GM23338 (cell line): ENCODE measurements at regions not wholly inside any gene's neighbourhood (a gene's known extent, or its start where the extent isn't known, plus 50 kb on each side); places are given as distances from the start of the nearest gene placed in this dataset.

ENCODE experiments used
- ATAC-seq: fragments of 200-7000 bp; cut with Tn5 transposase; 3 replicates; pipeline ENCODE4 v1.9.1; 2020
- DNase-seq: peaks from one replicate; pipeline ENCODE4 v3.0.0-alpha.2; 2015; ENCODE audit warnings: low spot score
- H2AFZ ChIP-seq: fragments of 200-600 bp; sonication (generic); 2 replicates; pipeline ENCODE4 v1.8.0; 2016; ENCODE audit warnings: antibody characterized with exemption, mild to moderate bottlenecking, moderate library complexity
- H3F3A ChIP-seq: fragments of 200-600 bp; sonication (generic); replicated peaks from 2 replicates; pipeline ENCODE4 v1.8.0; 2017; ENCODE audit warnings: antibody characterized with exemption, mixed run types, low read depth
- H3K27ac ChIP-seq: fragments of 200-600 bp; sonication (generic); 2 replicates; pipeline ENCODE4 v1.6.1; 2016; ENCODE audit warnings: low read depth
- H3K27me3 ChIP-seq: fragments of 200-600 bp; sonication (generic); 2 replicates; pipeline ENCODE4 v1.8.0; 2016; ENCODE audit warnings: mild to moderate bottlenecking, mixed run types, moderate library complexity; ENCODE audit not compliant: insufficient read depth
- H3K36me3 ChIP-seq: fragments of 200-600 bp; sonication (generic); 2 replicates; pipeline ENCODE4 v1.8.0; 2016; ENCODE audit warnings: mild to moderate bottlenecking; ENCODE audit not compliant: insufficient read depth
- H3K4me1 ChIP-seq: fragments of 200-600 bp; sonication (generic); 2 replicates; pipeline ENCODE4 v1.8.0; 2016; ENCODE audit warnings: mild to moderate bottlenecking, moderate library complexity; ENCODE audit not compliant: insufficient read depth
- H3K4me2 ChIP-seq: fragments of 200-600 bp; sonication (generic); 2 replicates; pipeline ENCODE4 v1.7.1; 2017; ENCODE audit warnings: mixed run types
- H3K4me3 ChIP-seq: fragments of 200-600 bp; sonication (generic); 2 replicates; pipeline ENCODE4 v1.6.1; 2016; ENCODE audit warnings: mixed run types
- H3K79me2 ChIP-seq: fragments of 200-600 bp; sonication (generic); replicated peaks from 2 replicates; pipeline ENCODE4 v1.8.0; 2017; ENCODE audit warnings: mild to moderate bottlenecking; ENCODE audit not compliant: insufficient read depth
- H3K9me2 ChIP-seq: fragments of 200-600 bp; sonication (generic); 2 replicates; pipeline ENCODE4 v1.8.0; 2017; ENCODE audit not compliant: insufficient read depth
- H4K20me1 ChIP-seq: fragments of 200-600 bp; sonication (generic); replicated peaks from 2 replicates; pipeline ENCODE4 v1.8.0; 2017; ENCODE audit warnings: mild to moderate bottlenecking; ENCODE audit not compliant: insufficient read depth
- H3K27ac Mint-ChIP-seq: 2 replicates; pipeline ENCODE4 v1.8.0; 2020; ENCODE audit warnings: inconsistent platforms, mild to moderate bottlenecking, moderate library complexity, mixed read lengths
- H3K27me3 Mint-ChIP-seq: 3 replicates; pipeline ENCODE4 v1.8.0; 2022; ENCODE audit warnings: low read depth, mild to moderate bottlenecking, moderate library complexity, mixed read lengths, inconsistent platforms; ENCODE audit not compliant: insufficient read depth, poor library complexity
- H3K36me3 Mint-ChIP-seq: 3 replicates; pipeline ENCODE4 v1.8.0; 2021; ENCODE audit warnings: low read depth, mild to moderate bottlenecking, inconsistent platforms, moderate library complexity, mixed read lengths
- H3K4me1 Mint-ChIP-seq: 3 replicates; pipeline ENCODE4 v1.8.0; 2020; ENCODE audit warnings: mild to moderate bottlenecking, inconsistent platforms, mixed read lengths
- H3K4me3 Mint-ChIP-seq: 3 replicates; pipeline ENCODE4 v1.8.0; 2021; ENCODE audit warnings: moderate library complexity, mild to moderate bottlenecking, inconsistent platforms, mixed read lengths
- H3K9me3 Mint-ChIP-seq: 3 replicates; pipeline ENCODE4 v1.8.0; 2020; ENCODE audit warnings: moderate library complexity, mild to moderate bottlenecking, inconsistent platforms, mixed read lengths
- EZH2 ChIP-seq: fragments of 200-600 bp; sonication (generic); IDR thresholded peaks from one replicate; pipeline ENCODE4 v1.8.0; 2017; ENCODE audit warnings: antibody characterized with exemption, mild to moderate bottlenecking, low read depth; ENCODE audit not compliant: unreplicated experiment
- NANOG ChIP-seq: IDR thresholded peaks from 2 replicates; pipeline ENCODE4 v1.6.1; 2016; ENCODE audit warnings: antibody characterized with exemption, borderline replicate concordance
- STAT1 ChIP-seq: IDR thresholded peaks from one replicate; pipeline ENCODE4 v1.6.1; 2016; ENCODE audit warnings: antibody characterized with exemption; ENCODE audit not compliant: unreplicated experiment
- TF ChIP-seq, protein P1 (sequence below): IDR thresholded peaks from one replicate; pipeline ENCODE4 v1.6.1; 2018; ENCODE audit warnings: antibody characterized with exemption; ENCODE audit not compliant: unreplicated experiment
- TF ChIP-seq, protein P2 (sequence below): IDR thresholded peaks from 2 replicates; pipeline ENCODE4 v1.6.1; 2016; ENCODE audit warnings: antibody characterized with exemption
- TF ChIP-seq, protein P3 (sequence below): fragments of 250-450 bp; sonication (Bioruptor Pico); IDR thresholded peaks from 2 replicates; pipeline ENCODE4 v1.5.0; 2020; ENCODE audit warnings: mild to moderate bottlenecking, moderate library complexity

DNA sequence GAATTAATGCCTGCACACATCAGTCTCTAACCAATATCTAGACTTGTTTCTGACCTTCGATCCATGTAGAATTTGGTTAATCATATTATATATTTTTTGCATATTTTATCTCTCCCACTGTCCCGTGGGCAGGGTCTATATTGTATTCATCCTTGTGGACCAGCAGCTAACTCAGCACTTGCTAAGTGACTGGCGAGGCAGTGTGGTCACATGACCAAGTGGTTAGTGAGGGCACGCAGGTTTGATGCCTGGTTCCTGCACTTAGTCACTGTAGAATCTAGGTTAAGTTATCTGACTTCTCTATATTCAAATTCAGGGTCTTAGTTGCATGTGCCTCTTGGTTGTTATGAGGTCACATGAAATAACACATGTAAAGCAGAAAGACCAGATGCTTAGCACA lies 120.5 kb downstream of the UBE2U start:
- no peaks in the 10 kb centered on the region for H3K9me3 Mint-ChIP-seq
- H3K27me3 Mint-ChIP-seq = no peaks in the 10 kb centered on the region
- peaks cover 18% of the 10 kb centered on the region for H3K4me1 Mint-ChIP-seq
- no peak overlapping the region for H3K27ac Mint-ChIP-seq
- H3F3A ChIP-seq = no peaks in the 10 kb centered on the region
- DNase-seq = no peak
- H3K9me2 ChIP-seq = no peaks in the 10 kb centered on the region
- no peaks in the 10 kb centered on the region for H3K79me2 ChIP-seq
- H3K4me2 ChIP-seq = no peak overlapping the region
- H3K36me3 ChIP-seq = no peaks in the 10 kb centered on the region
- peaks cover 19% of the 10 kb centered on the region for H3K4me1 ChIP-seq
- no peaks in the 10 kb centered on the region for H3K27me3 ChIP-seq
- H4K20me1 ChIP-seq = no peaks in the 10 kb centered on the region
- H3K27ac ChIP-seq = no peak overlapping the region
- no peak overlapping the region for H3K4me3 ChIP-seq
- no peak overlapping the region for H3K4me3 Mint-ChIP-seq
- ATAC-seq = no peak
- H2AFZ ChIP-seq = no peak overlapping the region
- H3K36me3 Mint-ChIP-seq = no peaks in the 10 kb centered on the region
- TF ChIP-seq STAT1 (no peak), NANOG (no peak), EZH2 (no peak)
- TF ChIP-seq, protein P1, sequence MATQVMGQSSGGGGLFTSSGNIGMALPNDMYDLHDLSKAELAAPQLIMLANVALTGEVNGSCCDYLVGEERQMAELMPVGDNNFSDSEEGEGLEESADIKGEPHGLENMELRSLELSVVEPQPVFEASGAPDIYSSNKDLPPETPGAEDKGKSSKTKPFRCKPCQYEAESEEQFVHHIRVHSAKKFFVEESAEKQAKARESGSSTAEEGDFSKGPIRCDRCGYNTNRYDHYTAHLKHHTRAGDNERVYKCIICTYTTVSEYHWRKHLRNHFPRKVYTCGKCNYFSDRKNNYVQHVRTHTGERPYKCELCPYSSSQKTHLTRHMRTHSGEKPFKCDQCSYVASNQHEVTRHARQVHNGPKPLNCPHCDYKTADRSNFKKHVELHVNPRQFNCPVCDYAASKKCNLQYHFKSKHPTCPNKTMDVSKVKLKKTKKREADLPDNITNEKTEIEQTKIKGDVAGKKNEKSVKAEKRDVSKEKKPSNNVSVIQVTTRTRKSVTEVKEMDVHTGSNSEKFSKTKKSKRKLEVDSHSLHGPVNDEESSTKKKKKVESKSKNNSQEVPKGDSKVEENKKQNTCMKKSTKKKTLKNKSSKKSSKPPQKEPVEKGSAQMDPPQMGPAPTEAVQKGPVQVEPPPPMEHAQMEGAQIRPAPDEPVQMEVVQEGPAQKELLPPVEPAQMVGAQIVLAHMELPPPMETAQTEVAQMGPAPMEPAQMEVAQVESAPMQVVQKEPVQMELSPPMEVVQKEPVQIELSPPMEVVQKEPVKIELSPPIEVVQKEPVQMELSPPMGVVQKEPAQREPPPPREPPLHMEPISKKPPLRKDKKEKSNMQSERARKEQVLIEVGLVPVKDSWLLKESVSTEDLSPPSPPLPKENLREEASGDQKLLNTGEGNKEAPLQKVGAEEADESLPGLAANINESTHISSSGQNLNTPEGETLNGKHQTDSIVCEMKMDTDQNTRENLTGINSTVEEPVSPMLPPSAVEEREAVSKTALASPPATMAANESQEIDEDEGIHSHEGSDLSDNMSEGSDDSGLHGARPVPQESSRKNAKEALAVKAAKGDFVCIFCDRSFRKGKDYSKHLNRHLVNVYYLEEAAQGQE = no peak
- TF ChIP-seq, protein P2, sequence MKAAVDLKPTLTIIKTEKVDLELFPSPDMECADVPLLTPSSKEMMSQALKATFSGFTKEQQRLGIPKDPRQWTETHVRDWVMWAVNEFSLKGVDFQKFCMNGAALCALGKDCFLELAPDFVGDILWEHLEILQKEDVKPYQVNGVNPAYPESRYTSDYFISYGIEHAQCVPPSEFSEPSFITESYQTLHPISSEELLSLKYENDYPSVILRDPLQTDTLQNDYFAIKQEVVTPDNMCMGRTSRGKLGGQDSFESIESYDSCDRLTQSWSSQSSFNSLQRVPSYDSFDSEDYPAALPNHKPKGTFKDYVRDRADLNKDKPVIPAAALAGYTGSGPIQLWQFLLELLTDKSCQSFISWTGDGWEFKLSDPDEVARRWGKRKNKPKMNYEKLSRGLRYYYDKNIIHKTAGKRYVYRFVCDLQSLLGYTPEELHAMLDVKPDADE = no peak
- TF ChIP-seq, protein P3, sequence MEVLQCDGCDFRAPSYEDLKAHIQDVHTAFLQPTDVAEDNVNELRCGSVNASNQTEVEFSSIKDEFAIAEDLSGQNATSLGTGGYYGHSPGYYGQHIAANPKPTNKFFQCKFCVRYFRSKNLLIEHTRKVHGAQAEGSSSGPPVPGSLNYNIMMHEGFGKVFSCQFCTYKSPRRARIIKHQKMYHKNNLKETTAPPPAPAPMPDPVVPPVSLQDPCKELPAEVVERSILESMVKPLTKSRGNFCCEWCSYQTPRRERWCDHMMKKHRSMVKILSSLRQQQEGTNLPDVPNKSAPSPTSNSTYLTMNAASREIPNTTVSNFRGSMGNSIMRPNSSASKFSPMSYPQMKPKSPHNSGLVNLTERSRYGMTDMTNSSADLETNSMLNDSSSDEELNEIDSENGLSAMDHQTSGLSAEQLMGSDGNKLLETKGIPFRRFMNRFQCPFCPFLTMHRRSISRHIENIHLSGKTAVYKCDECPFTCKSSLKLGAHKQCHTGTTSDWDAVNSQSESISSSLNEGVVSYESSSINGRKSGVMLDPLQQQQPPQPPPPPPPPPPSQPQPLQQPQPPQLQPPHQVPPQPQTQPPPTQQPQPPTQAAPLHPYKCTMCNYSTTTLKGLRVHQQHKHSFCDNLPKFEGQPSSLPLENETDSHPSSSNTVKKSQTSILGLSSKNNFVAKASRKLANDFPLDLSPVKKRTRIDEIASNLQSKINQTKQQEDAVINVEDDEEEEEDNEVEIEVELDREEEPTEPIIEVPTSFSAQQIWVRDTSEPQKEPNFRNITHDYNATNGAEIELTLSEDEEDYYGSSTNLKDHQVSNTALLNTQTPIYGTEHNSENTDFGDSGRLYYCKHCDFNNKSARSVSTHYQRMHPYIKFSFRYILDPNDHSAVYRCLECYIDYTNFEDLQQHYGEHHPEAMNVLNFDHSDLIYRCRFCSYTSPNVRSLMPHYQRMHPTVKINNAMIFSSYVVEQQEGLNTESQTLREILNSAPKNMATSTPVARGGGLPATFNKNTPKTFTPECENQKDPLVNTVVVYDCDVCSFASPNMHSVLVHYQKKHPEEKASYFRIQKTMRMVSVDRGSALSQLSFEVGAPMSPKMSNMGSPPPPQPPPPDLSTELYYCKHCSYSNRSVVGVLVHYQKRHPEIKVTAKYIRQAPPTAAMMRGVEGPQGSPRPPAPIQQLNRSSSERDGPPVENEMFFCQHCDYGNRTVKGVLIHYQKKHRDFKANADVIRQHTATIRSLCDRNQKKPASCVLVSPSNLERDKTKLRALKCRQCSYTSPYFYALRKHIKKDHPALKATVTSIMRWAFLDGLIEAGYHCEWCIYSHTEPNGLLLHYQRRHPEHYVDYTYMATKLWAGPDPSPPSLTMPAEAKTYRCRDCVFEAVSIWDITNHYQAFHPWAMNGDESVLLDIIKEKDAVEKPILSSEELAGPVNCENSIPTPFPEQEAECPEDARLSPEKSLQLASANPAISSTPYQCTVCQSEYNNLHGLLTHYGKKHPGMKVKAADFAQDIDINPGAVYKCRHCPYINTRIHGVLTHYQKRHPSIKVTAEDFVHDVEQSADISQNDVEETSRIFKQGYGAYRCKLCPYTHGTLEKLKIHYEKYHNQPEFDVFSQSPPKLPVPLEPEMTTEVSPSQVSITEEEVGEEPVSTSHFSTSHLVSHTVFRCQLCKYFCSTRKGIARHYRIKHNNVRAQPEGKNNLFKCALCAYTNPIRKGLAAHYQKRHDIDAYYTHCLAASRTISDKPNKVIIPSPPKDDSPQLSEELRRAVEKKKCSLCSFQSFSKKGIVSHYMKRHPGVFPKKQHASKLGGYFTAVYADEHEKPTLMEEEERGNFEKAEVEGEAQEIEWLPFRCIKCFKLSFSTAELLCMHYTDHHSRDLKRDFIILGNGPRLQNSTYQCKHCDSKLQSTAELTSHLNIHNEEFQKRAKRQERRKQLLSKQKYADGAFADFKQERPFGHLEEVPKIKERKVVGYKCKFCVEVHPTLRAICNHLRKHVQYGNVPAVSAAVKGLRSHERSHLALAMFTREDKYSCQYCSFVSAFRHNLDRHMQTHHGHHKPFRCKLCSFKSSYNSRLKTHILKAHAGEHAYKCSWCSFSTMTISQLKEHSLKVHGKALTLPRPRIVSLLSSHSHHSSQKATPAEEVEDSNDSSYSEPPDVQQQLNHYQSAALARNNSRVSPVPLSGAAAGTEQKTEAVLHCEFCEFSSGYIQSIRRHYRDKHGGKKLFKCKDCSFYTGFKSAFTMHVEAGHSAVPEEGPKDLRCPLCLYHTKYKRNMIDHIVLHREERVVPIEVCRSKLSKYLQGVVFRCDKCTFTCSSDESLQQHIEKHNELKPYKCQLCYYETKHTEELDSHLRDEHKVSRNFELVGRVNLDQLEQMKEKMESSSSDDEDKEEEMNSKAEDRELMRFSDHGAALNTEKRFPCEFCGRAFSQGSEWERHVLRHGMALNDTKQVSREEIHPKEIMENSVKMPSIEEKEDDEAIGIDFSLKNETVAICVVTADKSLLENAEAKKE (CRISPR knock-in tag) = no peak
